H1 (cell line): ENCODE measurements at regions not wholly inside any gene's neighbourhood (a gene's known extent, or its start where the extent isn't known, plus 50 kb on each side); places are given as distances from the start of the nearest gene placed in this dataset.

Experiments
- CTCF ChIA-PET: fragments of 300-600 bp; sonication (Branson Sonifier 250); formaldehyde crosslinking; loops from one replicate; lab custom pipeline; 2021; ENCODE audit not compliant: partially characterized antibody; lab: Charles Lee
- POLR2A ChIA-PET: fragments of 300-600 bp; sonication (Branson Sonifier 250); formaldehyde crosslinking; loops from one replicate; lab custom pipeline; 2021; ENCODE audit warnings: inconsistent platforms; ENCODE audit not compliant: partially characterized antibody; lab: Charles Lee
- DNase-seq, 2 experiments: peaks; one replicate each; pipeline versions ENCODE4 v3.0.0 to v3.0.0-alpha.2; 2010 to 2022; ENCODE audit warnings: low spot score in 2 of 2, low read depth in 1 of 2, mixed read lengths in 1 of 2
- FAIRE-seq: peaks from 2 replicates; lab custom pipeline; 2011; peaks lifted over from hg19 to GRCh38; lab: Jason Lieb, UNC
- H2AFZ ChIP-seq: 2 replicates; pipeline ENCODE4 v1.8.1; 2012; ENCODE audit warnings: low read length, inconsistent platforms
- H2AK5ac ChIP-seq: 2 replicates; pipeline ENCODE4 v1.6.1; 2013; ENCODE audit warnings: low read depth, low read length
- H2BK120ac ChIP-seq: replicated peaks from 2 replicates; pipeline ENCODE3; 2013; ENCODE audit warnings: low read depth, low read length, inconsistent platforms
- H2BK12ac ChIP-seq: 2 replicates; pipeline ENCODE4 v1.6.1; 2013; ENCODE audit warnings: low read depth, low read length
- H2BK15ac ChIP-seq: 2 replicates; pipeline ENCODE4 v1.6.1; 2013; ENCODE audit warnings: low read length
- H2BK20ac ChIP-seq: 2 replicates; pipeline ENCODE4 v1.6.1; 2013; ENCODE audit warnings: low read length
- H2BK5ac ChIP-seq: 2 replicates; pipeline ENCODE4 v1.6.1; 2013; ENCODE audit warnings: low read depth, low read length
- H3K14ac ChIP-seq: 2 replicates; pipeline ENCODE4 v1.6.1; 2013; ENCODE audit warnings: inconsistent platforms; ENCODE audit not compliant: insufficient read length
- H3K18ac ChIP-seq: 2 replicates; pipeline ENCODE4 v1.6.1; 2013; ENCODE audit warnings: low read length; ENCODE audit errors: extremely low read depth
- H3K23ac ChIP-seq: 2 replicates; pipeline ENCODE4 v1.6.1; 2013; ENCODE audit warnings: inconsistent platforms; ENCODE audit not compliant: insufficient read length
- H3K23me2 ChIP-seq: 2 replicates; pipeline ENCODE4 v1.6.1; 2013; ENCODE audit warnings: low read depth, low read length
- H3K27ac ChIP-seq: 2 replicates; pipeline ENCODE4 v1.6.1; 2011; ENCODE audit warnings: low read depth, low read length, inconsistent platforms
- H3K27me3 ChIP-seq, 4 experiments: replicated peaks in 1 of 4; 1 replicate in 1 of 4; 2 replicates in 3 of 4; pipeline versions ENCODE4 v1.6.1 to v1.8.1; 2011 to 2013; ENCODE audit warnings: low read length in 3 of 4, mild to moderate bottlenecking in 3 of 4, inconsistent platforms in 2 of 4, mixed read lengths in 2 of 4, moderate library complexity in 1 of 4; ENCODE audit not compliant: control insufficient read depth in 3 of 4, insufficient read depth in 3 of 4; ENCODE audit errors: extremely low read depth in 1 of 4
- H3K36me3 ChIP-seq, 4 experiments: 2 replicates each; pipeline versions ENCODE4 v1.6.1 to v1.8.1; 2011 to 2013; ENCODE audit warnings: mild to moderate bottlenecking in 4 of 4, low read length in 3 of 4, moderate library complexity in 2 of 4, control low read depth in 1 of 4, inconsistent platforms in 1 of 4; ENCODE audit not compliant: insufficient read depth in 4 of 4, control insufficient read depth in 2 of 4
- H3K4ac ChIP-seq: replicated peaks from 2 replicates; pipeline ENCODE3; 2013; ENCODE audit warnings: low read length, low read depth, mixed read lengths, inconsistent platforms; ENCODE audit not compliant: insufficient read length
- H3K4me1 ChIP-seq, 4 experiments: replicated peaks in 1 of 4; 1 replicate in 1 of 4; 2 replicates in 3 of 4; pipeline versions ENCODE4 v1.6.1 to v1.8.1; 2011 to 2013; ENCODE audit warnings: low read length in 3 of 4, inconsistent platforms in 2 of 4, mixed read lengths in 1 of 4; ENCODE audit not compliant: insufficient read depth in 4 of 4, control insufficient read depth in 3 of 4
- H3K4me2 ChIP-seq, 2 experiments: 2 replicates each; pipeline versions ENCODE4 v1.6.1 to v1.8.1; 2011 to 2013; ENCODE audit warnings: low read depth in 2 of 2, low read length in 2 of 2, control low read depth in 1 of 2, inconsistent platforms in 1 of 2, mild to moderate bottlenecking in 1 of 2; ENCODE audit not compliant: insufficient read depth in 1 of 2
- H3K4me3 ChIP-seq, 4 experiments: fragments of 200-600, 300-600 bp in 1 of 4; sonication (generic), shearing (Covaris generic), sonication (Bioruptor Twin) in 1 of 4; 2 replicates each; pipeline versions ENCODE4 v1.5.1 to v1.8.1; 2011 to 2016; ENCODE audit warnings: low read length in 4 of 4, low read depth in 3 of 4, control low read depth in 2 of 4, inconsistent platforms in 2 of 4, mild to moderate bottlenecking in 2 of 4, mixed read lengths in 1 of 4, moderate library complexity in 1 of 4; ENCODE audit not compliant: insufficient read depth in 2 of 4; ENCODE audit errors: extremely low read depth in 1 of 4
- H3K56ac ChIP-seq: replicated peaks from 2 replicates; pipeline ENCODE3; 2013; ENCODE audit warnings: low read depth, mild to moderate bottlenecking, mixed read lengths, low read length, inconsistent platforms; ENCODE audit not compliant: insufficient read length
- H3K79me1 ChIP-seq: 2 replicates; pipeline ENCODE4 v1.6.1; 2013; ENCODE audit warnings: low read depth, low read length, control low read depth
- H3K79me2 ChIP-seq, 2 experiments: 2 replicates each; pipeline versions ENCODE4 v1.6.1 to v1.8.1; 2012 to 2013; ENCODE audit warnings: low read length in 2 of 2, mild to moderate bottlenecking in 2 of 2, inconsistent platforms in 1 of 2; ENCODE audit not compliant: insufficient read depth in 2 of 2, control insufficient read depth in 1 of 2
- H3K9ac ChIP-seq, 4 experiments: replicated peaks in 1 of 4; 1 replicate in 1 of 4; 2 replicates in 3 of 4; pipeline versions ENCODE4 v1.6.1 to v1.8.1; 2011 to 2013; ENCODE audit warnings: low read depth in 3 of 4, low read length in 3 of 4, control low read depth in 2 of 4, mild to moderate bottlenecking in 2 of 4, moderate library complexity in 2 of 4, inconsistent platforms in 1 of 4; ENCODE audit errors: extremely low read depth in 1 of 4
- H3K9me3 ChIP-seq, 2 experiments: 2 replicates each; pipeline versions ENCODE4 v1.6.1 to v1.8.1; 2012 to 2013; ENCODE audit warnings: mild to moderate bottlenecking in 2 of 2, moderate library complexity in 2 of 2, control low read depth in 1 of 2, inconsistent platforms in 1 of 2, low read depth in 1 of 2, low read length in 1 of 2, mixed read lengths in 1 of 2; ENCODE audit not compliant: insufficient read depth in 2 of 2
- H4K20me1 ChIP-seq, 2 experiments: replicated peaks in 1 of 2; 2 replicates each; pipeline versions ENCODE3 to v1.8.1; 2011 to 2013; ENCODE audit warnings: inconsistent platforms in 2 of 2, low read length in 2 of 2, mild to moderate bottlenecking in 1 of 2; ENCODE audit not compliant: insufficient read depth in 2 of 2, control insufficient read depth in 1 of 2
- H4K5ac ChIP-seq: 2 replicates; pipeline ENCODE4 v1.6.1; 2013; ENCODE audit warnings: low read length, low read depth, mixed read lengths, inconsistent platforms; ENCODE audit not compliant: insufficient read length
- H4K8ac ChIP-seq: 2 replicates; pipeline ENCODE4 v1.8.0; 2013; ENCODE audit warnings: mild to moderate bottlenecking, moderate library complexity, low read length, inconsistent platforms; ENCODE audit not compliant: insufficient read depth; ENCODE audit errors: extremely low read depth
- H4K91ac ChIP-seq: replicated peaks from 2 replicates; pipeline ENCODE3; 2013; ENCODE audit warnings: low read length, mixed read lengths, inconsistent platforms; ENCODE audit not compliant: insufficient read length
- WGBS, 2 experiments: shearing (Covaris generic) in 1 of 2; methylation state at CpG; one replicate each; pipeline versions ENCODE4 v1.1.6 to v1.1.7; 2013 to 2015; ENCODE audit warnings: low lambda C conversion rate in 2 of 2, mixed read lengths in 2 of 2, inconsistent platforms in 1 of 2, low coverage in 1 of 2, missing lambda C conversion rate in 1 of 2; ENCODE audit not compliant: insufficient replicate concordance in 2 of 2, insufficient coverage in 1 of 2, insufficient read length in 1 of 2; ENCODE audit errors: extremely low coverage in 1 of 2, missing lambda C conversion rate in 1 of 2; 5-methylcytosine and 5-hydroxymethylcytosine counted together
- TF ChIP-seq, protein P1 (sequence below): IDR thresholded peaks from 2 replicates; pipeline ENCODE4 v1.6.1; 2011; ENCODE audit warnings: low read length, improper control_type of control experiment

DNA sequence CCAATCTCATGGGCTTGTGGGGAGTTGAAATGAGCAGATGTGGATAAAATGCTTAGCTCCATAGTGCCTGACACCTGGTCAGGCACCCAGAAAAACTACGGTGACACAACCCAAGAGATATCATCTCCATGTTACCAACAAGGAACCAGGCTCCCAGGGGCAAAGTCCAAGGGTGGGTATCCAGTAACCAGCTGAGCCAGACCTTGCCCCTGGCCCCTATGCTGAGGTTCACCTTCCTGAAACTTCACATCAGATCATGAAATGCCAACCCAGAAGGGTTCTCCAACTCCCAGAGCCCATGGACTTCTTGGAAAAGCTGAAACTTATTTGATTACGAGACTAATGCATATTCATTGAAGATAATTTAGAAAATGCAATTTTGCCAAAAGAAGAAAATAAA, 141.8 kb upstream of the KCNG1 start:
- no peak for FAIRE-seq
- H4K8ac ChIP-seq: no peak overlapping the region
- no peaks in the 10 kb centered on the region for H3K79me1 ChIP-seq
- H3K14ac ChIP-seq: no peak overlapping the region
- no peaks in the 10 kb centered on the region for H3K36me3 ChIP-seq
- no peak overlapping the region for H4K91ac ChIP-seq
- no peak overlapping the region for H3K9ac ChIP-seq
- TF ChIP-seq, protein P1, sequence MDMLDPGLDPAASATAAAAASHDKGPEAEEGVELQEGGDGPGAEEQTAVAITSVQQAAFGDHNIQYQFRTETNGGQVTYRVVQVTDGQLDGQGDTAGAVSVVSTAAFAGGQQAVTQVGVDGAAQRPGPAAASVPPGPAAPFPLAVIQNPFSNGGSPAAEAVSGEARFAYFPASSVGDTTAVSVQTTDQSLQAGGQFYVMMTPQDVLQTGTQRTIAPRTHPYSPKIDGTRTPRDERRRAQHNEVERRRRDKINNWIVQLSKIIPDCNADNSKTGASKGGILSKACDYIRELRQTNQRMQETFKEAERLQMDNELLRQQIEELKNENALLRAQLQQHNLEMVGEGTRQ: no peak
- no peak overlapping the region for H2BK120ac ChIP-seq
- no peaks in the 10 kb centered on the region for H3K4me1 ChIP-seq
- no peak overlapping the region for H2BK5ac ChIP-seq
- no peak for DNase-seq
- ChIA-PET POLR2A (interaction anchor here (1.3 kb wide), 1 partner anchor 8 kb away, joined by 3 read pairs; no protein-coding TSS in a partner anchor), CTCF (interaction anchor here (0.7 to 2.2 kb wide), 6 partner anchors 8 to 189 kb away, joined by 3 to 7 read pairs (median 4); no protein-coding TSS in a partner anchor)
- H4K20me1 ChIP-seq: no peaks in the 10 kb centered on the region
- no peak overlapping the region for H3K4ac ChIP-seq
- no peak overlapping the region for H4K5ac ChIP-seq
- H2BK12ac ChIP-seq: no peak overlapping the region
- H3K27me3 ChIP-seq: no peaks in the 10 kb centered on the region
- H3K4me3 ChIP-seq: no peak overlapping the region
- H3K56ac ChIP-seq: no peak overlapping the region
- no peak overlapping the region for H3K27ac ChIP-seq
- H3K79me2 ChIP-seq: no peaks in the 10 kb centered on the region
- H3K23ac ChIP-seq: no peak overlapping the region
- 87% methylated on average over 2 of the region's 2 CpGs; no CpG with 5 or more reads in 1 of the 2 experiments for WGBS, 2 experiments
- H3K23me2 ChIP-seq: no peaks in the 10 kb centered on the region
- no peak overlapping the region for H2BK15ac ChIP-seq
- H2AK5ac ChIP-seq: no peak overlapping the region
- no peak overlapping the region for H3K18ac ChIP-seq
- no peaks in the 10 kb centered on the region for H3K9me3 ChIP-seq
- H2BK20ac ChIP-seq: no peak overlapping the region
- no peak overlapping the region for H2AFZ ChIP-seq
- H3K4me2 ChIP-seq: no peak overlapping the region
